Inflammatory macrophage (primary cell): ENCODE measurements at regions not wholly inside any gene's neighbourhood (a gene's known extent, or its start where the extent isn't known, plus 50 kb on each side); places are given as distances from the start of the nearest gene placed in this dataset.

Experiments
- DNase-seq, 2 donors: peaks; one replicate each; pipeline ENCODE4 v3.0.0-alpha.2; 2020 to 2022

DNA sequence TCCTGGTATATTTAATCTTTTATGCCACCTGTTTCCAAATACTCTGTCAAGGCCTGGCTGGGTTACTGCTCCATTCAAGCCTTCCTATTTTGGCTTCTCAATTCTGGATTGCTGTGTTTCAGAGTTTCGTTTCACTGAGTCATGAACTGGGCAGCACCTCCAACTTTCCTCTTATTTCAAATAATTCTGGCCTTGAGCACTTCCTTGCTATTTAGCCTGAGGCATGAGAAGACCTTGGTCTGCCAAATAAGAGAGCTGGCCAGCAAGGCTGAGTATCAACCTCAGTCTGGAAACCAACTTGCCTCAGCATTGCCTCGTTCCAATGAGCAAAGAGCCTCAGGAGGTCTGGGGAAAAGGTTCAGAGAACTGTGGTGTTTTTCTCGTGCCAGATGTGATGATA lies 66.6 kb downstream of the TNFAIP3 start:
- no peak for DNase-seq

- no peak for DNase-seq
Measured at GRCh38 chr6:137936798-137937197, 69.7 kb downstream of the TNFAIP3 start.

GRCh38 chr6:137937834-137938233 lies 70.8 kb downstream of the TNFAIP3 start:
- DNase-seq: peak in 1 of 2 donors; percentile 53

DNA sequence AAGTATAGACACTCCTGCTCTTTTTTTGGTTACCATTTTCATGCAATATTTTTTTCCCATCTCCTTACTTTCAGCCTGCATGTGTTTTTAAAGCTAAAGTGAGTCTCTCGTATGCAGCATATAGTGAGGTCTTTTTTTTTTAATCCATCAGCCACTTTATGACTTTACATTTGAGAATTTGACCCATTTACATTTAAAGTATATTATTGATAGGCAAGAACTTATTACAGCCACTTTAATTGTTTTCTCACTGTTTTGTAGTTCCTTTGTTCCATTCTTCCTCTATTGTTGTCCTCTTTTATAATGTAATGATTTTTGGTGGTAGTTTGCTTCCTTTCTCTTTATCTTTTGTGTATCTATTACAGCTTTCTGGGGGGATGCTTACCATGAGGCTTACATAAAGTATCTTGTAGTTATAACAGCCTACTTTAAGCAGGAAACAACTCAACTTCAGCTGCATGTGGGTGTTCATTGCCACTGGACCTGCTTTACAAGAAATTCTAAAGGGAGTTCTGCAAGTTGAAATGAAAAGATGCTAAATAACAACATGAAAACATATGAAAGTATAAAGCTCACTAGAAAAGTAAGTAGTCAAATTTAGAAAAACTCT lies 71.8 kb downstream of the TNFAIP3 start:
- DNase-seq: no peak

GRCh38 chr6:137941995-137942394 lies 74.9 kb downstream of the TNFAIP3 start:
- DNase-seq: peak; percentile 43 to 51

- DNase-seq: no peak
Measured at GRCh38 chr6:137942736-137943135, 75.7 kb downstream of the TNFAIP3 start.

- DNase-seq: peak; percentile 29 to 36
Measured at GRCh38 chr6:137944381-137944780, 77.3 kb downstream of the TNFAIP3 start.

- peak; percentile 46 to 55 for DNase-seq
Measured at GRCh38 chr6:137944793-137945498, 77.9 kb downstream of the TNFAIP3 start.

DNA sequence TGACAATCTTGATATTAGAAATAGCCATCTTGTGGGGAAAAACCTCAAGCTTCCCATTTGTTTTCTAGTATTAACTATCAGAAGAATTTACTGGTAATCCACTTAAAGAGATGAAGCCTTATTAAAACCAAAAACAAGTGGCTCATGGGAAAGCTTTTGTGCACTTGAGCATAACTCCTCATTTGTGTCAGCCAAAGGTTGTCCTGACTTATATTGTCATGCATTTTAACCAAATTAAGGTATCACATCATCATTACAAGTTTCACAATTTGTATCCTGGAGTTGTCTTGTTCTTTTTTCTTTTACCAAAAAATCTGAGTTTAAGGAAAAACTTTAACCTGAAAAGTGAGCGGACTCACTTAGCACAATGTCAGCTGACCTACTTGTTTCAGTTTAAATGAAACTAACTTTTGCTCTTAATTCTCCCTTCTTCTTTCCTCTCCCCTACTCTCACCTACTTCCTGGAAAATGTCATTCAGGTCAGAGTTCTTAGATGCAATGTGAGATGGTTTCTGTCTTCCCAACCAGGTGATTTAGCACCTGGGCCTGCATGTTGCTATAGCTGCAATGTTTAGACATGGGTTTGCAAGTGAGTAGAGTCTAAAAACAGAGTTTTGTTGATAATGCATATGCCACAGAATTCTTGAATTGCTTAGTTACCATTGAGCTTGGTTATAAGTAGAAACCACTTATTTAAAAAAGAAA lies 82.8 kb downstream of the TNFAIP3 start:
- DNase-seq: no peak

- no peak for DNase-seq
Measured at GRCh38 chr6:137950581-137950980, 83.5 kb downstream of the TNFAIP3 start.

DNA sequence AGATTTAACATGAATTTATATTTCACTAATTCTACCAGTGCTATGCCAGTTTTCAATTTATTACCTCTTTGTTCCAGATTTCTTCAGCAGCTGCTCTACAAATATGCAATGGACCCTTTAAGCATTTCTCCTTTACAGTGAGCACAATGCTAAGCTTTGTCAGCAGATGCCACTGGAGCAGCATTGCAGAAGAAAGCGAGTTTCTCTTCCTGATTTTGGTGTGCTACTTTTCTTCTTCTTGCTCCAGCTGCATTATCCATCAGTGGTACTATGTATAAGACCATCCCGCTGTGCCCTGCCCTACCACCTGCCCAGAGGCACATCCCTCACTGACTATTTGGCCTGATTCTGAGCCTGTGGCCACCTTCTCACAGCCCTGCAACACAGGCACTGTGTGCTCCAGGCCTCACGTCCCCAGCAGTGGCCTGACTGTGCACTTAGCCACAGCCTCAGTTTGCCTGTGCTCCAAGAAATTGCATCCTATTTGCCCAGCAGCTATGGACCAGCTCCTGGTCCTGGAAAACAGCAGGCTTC lies 84.1 kb downstream of the TNFAIP3 start:
- peak; percentile 71 to 81 for DNase-seq

DNA sequence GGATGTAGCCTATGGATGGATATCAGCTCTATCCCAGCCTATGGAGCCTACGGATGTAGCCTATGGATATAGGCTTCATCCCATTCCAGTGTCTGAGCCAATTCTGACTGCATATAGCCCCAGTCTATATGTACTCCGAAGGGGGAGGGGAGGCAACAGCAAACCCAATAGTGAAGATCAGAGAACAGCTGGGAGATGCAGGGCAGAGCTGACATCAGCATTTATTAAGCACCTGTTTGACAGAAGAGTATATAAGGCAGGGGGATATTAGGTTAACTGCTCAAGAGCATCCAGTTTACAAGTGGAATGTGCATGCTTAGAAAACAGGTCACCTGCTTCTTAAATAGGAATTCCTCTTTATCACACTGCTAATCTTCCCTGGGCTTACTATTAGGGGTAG lies 85.2 kb downstream of the TNFAIP3 start:
- DNase-seq: no peak

- no peak for DNase-seq
Measured at GRCh38 chr6:137953761-137954160, 86.7 kb downstream of the TNFAIP3 start.

- no peak for DNase-seq
Measured at GRCh38 chr6:137954253-137954652, 87.2 kb downstream of the TNFAIP3 start.

- DNase-seq: no peak
Measured at GRCh38 chr6:137956098-137956488, 89.0 kb downstream of the TNFAIP3 start.

- DNase-seq: peak; percentile 17 to 27
Measured at GRCh38 chr6:137957471-137957870, 90.4 kb downstream of the TNFAIP3 start.

GRCh38 chr6:137958811-137959565 lies 91.9 kb downstream of the TNFAIP3 start:
- DNase-seq: peak; percentile 82 to 97

DNA sequence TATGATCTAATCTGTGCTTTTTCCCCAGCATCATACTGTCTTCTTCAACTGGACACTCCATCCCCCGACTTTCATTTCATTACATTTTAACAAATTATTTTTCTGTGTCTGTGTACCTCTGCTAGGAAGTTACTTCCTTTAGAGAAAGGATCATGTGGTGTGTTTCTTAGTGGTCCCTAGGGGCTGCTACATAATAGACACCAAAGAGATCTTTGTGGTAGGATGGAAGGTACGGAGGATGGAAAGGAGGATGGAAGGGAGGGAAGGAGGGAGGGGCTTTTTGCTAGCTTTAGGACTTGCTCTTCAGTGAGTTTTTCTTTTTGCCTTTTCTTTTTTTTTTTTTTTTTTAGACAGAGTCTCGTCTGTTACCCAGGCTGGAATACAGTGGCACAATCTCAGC lies 95.7 kb downstream of the TNFAIP3 start:
- no peak for DNase-seq

- no peak for DNase-seq
Measured at GRCh38 chr6:137964876-137965275, 97.8 kb downstream of the TNFAIP3 start.

DNA sequence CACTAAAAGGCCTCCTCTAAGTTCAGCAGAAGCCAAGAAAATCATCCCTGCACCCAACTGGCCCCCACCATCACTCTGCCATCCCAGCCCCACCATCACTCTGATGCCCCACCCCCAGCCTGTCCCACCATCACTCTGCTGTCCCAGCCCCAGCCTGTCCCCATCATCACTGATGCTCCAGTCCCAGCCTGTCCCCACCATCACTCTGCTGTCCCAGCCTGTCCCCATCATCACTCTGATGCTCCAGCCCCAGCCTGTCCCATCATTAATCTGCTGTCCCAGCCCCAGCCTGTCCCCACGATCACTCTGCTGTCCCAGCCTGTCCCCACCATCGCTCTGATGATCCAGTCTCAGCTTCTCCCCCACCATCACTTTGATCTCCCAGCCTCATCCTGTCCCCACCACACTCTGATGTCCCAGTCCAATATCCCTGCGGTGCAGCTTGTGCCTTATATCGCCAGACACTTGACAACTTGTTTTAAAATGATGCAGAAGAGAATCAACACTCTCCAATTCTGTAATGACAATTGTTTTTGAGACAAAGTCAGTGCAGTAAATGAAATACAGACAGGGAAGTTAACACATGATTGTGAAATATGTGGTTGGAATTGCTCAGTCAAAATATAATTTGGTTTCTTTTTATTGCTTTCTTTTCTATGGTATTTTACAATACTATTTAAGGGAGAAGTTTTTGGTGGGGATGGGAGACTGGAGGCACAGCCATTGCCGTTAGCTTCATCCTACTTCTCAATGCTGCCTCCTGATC lies 100.8 kb downstream of the TNFAIP3 start:
- DNase-seq: peak; percentile 34 to 93

DNA sequence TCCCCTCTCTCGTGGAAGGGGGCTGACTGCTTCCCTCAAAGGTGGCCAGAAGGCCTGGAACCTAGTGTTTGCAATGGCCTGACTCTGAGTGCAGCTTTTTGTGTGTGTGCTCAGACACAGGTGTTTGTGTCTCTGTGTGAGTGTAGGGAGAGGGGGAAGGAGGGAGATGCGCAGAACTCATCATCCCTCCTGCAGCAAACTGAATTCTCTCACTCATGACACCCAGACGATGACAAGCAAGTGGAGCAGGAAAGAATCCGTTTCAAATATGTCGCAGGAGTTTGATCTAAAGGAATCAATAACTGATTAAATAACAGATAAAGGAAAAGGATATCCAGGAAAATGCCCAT lies 101.4 kb downstream of the TNFAIP3 start:
- DNase-seq: no peak

DNA sequence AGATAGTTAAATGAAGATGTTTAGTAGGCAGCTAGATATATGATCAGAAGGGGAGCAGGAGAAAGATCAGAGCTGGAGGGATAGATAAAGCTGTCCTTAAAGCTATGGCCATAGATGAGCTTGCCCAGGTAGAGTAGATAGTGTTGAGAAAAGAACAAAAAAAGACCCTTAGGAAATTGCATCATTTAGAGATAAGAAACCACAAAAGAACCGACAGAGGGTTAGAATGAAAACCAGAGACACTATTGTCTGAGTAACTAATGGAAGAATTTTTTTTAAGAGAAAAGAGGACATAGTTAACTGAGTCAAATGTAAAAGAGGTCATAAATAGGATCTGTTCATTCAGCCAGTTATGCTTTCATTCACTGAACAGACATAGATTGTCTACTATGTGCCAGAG lies 101.8 kb downstream of the TNFAIP3 start:
- DNase-seq: no peak
